ENCODE measurements at regions not wholly inside any gene's neighbourhood (a gene's known extent, or its start where the extent isn't known, plus 50 kb on each side); places are given as distances from the start of the nearest gene placed in this dataset.

DNA sequence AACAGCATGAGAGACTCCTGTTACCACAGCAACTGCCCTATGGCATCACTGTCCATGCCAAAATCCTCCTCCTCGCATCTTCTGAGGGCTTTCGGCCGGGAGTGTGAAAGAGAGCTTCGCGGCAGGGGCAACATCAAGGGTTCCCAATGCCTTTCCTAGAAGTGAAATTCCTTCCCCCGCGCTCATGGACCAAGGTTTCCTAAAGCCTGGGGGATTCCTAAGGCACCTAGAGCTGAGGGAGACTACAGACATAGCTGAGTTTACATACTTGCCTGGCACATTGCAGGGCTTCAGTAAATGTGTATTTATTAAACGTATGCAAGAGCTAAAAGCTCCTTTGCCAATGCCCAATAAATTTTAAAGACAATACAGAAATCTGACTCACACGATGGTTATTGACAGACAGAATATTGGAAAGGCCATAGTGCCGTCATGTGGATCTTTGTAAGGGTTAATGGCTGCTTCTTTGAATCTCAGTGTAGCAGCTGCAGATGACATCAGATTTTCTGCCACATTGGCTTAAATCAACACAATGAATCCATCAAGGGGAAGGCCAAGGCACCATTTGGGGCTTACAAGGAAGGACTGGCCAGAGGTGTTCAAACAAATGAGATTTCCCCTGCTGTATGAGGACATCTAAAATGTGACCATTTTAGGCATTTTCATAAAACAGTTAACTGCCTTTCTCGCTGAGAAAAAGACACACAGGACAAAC lies 281.2 kb upstream of the JARID2 start:
- no peaks in the 10 kb centered on the region for H3K27me3 Mint-ChIP-seq
- no peaks in the 10 kb centered on the region for H3K4me1 Mint-ChIP-seq (ENCODE audit: low read depth in 2 of 2)
- H3K4me3 Mint-ChIP-seq: no peak overlapping the region
- DNase-seq (ENCODE audit: low spot score): no peak
- ATAC-seq: no peak
- no peak overlapping the region for H3K27ac Mint-ChIP-seq
- H3K36me3 Mint-ChIP-seq: no peaks in the 10 kb centered on the region
- no peaks in the 10 kb centered on the region for H3K9me3 Mint-ChIP-seq

- H3K9me3 Mint-ChIP-seq: no peaks in the 10 kb centered on the region
- DNase-seq (ENCODE audit: low spot score) (no peak), ATAC-seq (no peak)
- no peaks in the 10 kb centered on the region for H3K4me1 Mint-ChIP-seq (ENCODE audit: low read depth in 2 of 2)
- H3K27ac Mint-ChIP-seq: no peak overlapping the region
- no peaks in the 10 kb centered on the region for H3K27me3 Mint-ChIP-seq
- H3K36me3 Mint-ChIP-seq: no peaks in the 10 kb centered on the region
- no peak overlapping the region for H3K4me3 Mint-ChIP-seq
Measured at GRCh38 chr6:14965424-14966075, 280.3 kb upstream of the JARID2 start.

- H3K4me1 Mint-ChIP-seq (ENCODE audit: low read depth in 2 of 2): no peaks in the 10 kb centered on the region
- no peaks in the 10 kb centered on the region for H3K9me3 Mint-ChIP-seq
- no peak for ATAC-seq
- no peak for DNase-seq (ENCODE audit: low spot score)
- no peak overlapping the region for H3K27ac Mint-ChIP-seq
- no peak overlapping the region for H3K4me3 Mint-ChIP-seq
- no peaks in the 10 kb centered on the region for H3K27me3 Mint-ChIP-seq
- no peaks in the 10 kb centered on the region for H3K36me3 Mint-ChIP-seq
Measured at GRCh38 chr6:14966096-14966905, 279.6 kb upstream of the JARID2 start.

DNA sequence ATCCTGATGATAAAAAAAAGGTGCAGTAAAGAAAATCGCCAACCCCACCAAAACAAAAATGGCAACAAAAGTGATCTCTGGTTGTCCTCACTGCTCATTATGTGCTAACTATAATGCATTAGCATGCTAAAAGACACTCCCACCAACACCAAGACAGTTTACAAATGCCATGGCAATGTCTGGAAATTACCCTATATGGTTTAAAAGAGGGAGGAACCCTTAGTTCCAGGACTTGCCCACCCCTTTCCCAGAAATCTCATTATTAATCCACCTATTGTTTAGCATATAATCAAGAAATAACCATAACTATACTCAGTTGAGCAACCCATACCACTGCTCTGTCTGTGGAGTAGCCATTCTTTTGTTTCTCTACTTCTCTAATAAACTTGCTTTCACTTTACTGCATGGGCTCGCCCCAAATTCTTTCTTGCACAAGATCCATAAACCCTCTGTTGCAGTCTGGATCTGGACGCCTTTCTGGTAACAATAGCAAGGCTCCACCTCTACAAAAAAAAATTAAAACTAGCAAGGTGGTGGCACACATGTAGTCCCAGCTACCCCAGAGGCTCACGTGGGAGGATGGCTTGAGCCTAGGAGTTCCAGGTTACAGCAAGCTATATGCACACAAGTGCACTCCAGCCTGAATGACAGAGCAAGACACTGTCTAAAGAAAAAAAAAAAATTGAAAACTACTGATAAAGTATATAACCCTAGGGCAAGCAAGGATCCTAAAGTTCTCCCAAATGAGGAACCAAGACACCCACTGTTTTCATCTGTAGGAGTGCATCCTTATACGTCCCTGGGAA lies 278.8 kb upstream of the JARID2 start:
- Mint-ChIP-seq H3K27me3 (no peaks in the 10 kb centered on the region), H3K9me3 (no peaks in the 10 kb centered on the region), H3K4me1 (ENCODE audit: low read depth in 2 of 2) (no peaks in the 10 kb centered on the region), H3K27ac (peak overlapping the region in 1 of 2 donors; percentile 9), H3K36me3 (no peaks in the 10 kb centered on the region), H3K4me3 (no peak overlapping the region)
- no peak for ATAC-seq
- DNase-seq (ENCODE audit: low spot score): no peak

GRCh38 chr6:14968056-14968637 lies 277.7 kb upstream of the JARID2 start:
- Mint-ChIP-seq H3K4me3 (no peak overlapping the region), H3K36me3 (no peaks in the 10 kb centered on the region), H3K27ac (no peak overlapping the region), H3K27me3 (no peaks in the 10 kb centered on the region), H3K9me3 (no peaks in the 10 kb centered on the region), H3K4me1 (ENCODE audit: low read depth in 2 of 2) (no peaks in the 10 kb centered on the region)
- DNase-seq (ENCODE audit: low spot score) (no peak), ATAC-seq (no peak)

DNA sequence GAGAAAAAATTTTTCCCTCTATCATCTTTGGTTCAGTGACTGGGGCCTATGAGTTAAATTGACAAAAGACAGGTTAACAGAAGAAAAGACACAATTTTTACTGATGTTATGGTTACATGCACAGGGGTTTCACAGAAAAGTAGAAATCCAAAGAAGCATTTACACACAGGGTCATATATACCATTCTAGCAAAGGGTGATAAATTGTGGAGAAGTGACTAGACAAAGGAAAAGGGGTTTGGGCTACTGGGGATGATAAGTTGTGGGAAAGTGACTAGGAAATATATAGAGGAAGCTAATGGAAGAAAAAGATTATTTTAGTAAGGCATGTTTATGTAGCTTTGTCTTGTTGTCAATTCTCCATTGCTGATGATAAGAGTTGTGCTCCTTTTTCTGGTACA lies 276.7 kb upstream of the JARID2 start:
- Mint-ChIP-seq H3K36me3 (no peaks in the 10 kb centered on the region), H3K27me3 (no peaks in the 10 kb centered on the region), H3K4me1 (ENCODE audit: low read depth in 2 of 2) (no peaks in the 10 kb centered on the region), H3K9me3 (no peaks in the 10 kb centered on the region), H3K27ac (no peak overlapping the region), H3K4me3 (no peak overlapping the region)
- ATAC-seq (no peak), DNase-seq (ENCODE audit: low spot score) (no peak)

DNA sequence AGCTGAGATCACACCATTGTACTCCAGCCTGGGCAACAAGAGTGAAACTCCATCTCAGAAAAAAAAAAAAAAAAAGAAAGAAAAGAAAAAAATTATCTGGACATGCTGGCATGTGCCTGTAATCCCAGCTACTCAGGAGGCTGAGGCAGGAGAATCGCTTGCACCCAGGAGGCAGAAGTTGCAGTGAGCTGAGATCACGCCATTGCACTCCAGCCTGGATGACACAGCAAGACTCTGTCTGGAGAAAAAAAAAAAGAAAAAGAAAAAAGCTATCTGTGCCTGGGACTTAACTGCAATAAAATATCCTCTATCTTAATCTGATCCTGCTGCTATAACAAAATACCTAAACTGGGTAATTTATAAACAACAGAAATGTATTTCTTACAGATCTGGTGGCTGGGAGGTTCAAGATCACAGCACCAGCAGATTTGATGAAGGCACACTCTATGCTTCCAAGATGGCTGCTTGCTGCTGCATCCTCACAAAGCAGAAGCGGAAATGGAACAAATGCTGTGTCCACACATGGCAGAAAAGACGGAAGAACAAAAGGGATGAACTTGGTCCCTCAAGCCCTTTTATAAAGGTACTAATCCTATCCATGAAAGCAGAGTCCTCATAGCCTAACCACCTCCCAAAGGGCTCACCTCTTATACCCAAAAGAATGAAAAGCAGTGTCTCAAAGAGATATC lies 273.3 kb upstream of the JARID2 start:
- Mint-ChIP-seq H3K9me3 (no peaks in the 10 kb centered on the region), H3K36me3 (no peaks in the 10 kb centered on the region), H3K27me3 (no peaks in the 10 kb centered on the region), H3K4me1 (ENCODE audit: low read depth in 2 of 2) (peaks cover 0 to 4% of the 10 kb centered on the region in 2 donors), H3K4me3 (no peak overlapping the region), H3K27ac (peak overlapping the region in 1 of 2 donors; percentile 43)
- no peak for ATAC-seq
- no peak for DNase-seq (ENCODE audit: low spot score)

- DNase-seq (ENCODE audit: low spot score): no peak
- no peak for ATAC-seq
- H3K27me3 Mint-ChIP-seq: no peaks in the 10 kb centered on the region
- peaks cover 0 to 4% of the 10 kb centered on the region in 2 donors for H3K4me1 Mint-ChIP-seq (ENCODE audit: low read depth in 2 of 2)
- H3K27ac Mint-ChIP-seq: no peak overlapping the region
- H3K36me3 Mint-ChIP-seq: no peaks in the 10 kb centered on the region
- H3K9me3 Mint-ChIP-seq: no peaks in the 10 kb centered on the region
- H3K4me3 Mint-ChIP-seq: no peak overlapping the region
Measured at GRCh38 chr6:14974372-14974771, 271.5 kb upstream of the JARID2 start.

DNA sequence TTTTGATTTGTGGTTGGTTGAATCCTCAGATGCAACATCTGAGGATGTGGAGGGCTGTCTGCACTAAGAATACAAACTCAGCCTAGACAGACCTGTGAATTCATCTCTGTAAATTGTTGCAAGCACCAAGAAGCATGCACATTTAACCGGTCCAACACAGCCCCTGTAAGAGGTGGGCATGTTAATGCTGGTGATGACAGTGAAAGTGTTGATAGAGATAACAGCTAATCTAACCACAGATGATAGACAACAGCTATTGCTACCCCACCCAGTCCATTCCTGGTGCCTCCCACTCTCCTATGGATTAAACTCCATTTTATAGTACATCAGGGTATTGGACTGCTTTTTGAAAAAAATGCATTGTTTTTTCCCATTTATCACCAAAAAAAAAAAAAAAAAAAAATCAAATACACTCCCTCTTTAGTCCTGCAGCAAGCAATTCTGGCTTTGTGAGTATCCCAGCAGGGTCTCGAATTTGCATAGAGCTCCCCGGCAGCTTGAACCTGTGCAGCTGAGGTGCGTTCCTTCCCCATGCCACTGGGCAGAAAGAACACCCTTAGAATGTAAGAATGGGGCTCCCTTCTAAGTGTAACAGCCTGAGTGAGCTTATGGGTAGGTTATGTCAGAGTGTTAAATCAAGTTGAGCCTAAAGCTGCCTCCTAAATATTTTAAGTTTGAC lies 270.9 kb upstream of the JARID2 start:
- peaks cover 0 to 4% of the 10 kb centered on the region in 2 donors for H3K4me1 Mint-ChIP-seq (ENCODE audit: low read depth in 2 of 2)
- H3K27ac Mint-ChIP-seq: peak overlapping the region in 1 of 2 donors; percentile 45
- H3K4me3 Mint-ChIP-seq: no peak overlapping the region
- ATAC-seq (no peak), DNase-seq (ENCODE audit: low spot score) (no peak)
- H3K27me3 Mint-ChIP-seq: peaks cover 0 to 3% of the 10 kb centered on the region in 2 donors
- H3K9me3 Mint-ChIP-seq: no peaks in the 10 kb centered on the region
- no peaks in the 10 kb centered on the region for H3K36me3 Mint-ChIP-seq

DNA sequence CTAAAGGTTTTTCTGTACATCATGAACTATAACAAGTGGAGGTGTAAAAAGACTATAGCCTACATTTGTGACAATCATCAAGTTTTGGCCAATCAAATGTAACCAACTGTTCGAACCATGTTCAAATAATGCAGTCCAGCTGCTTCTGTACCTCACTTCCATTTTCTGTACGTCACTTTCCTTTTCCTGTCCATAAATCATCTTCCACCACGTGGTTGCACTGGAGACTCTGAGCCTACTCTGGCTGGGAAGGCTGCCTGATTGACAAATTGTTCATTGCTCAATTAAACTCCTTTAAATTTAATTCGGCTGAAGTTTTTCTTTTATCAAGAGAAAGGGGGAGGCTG lies 270.4 kb upstream of the JARID2 start:
- peak overlapping the region in 1 of 2 donors; percentile 45 for H3K27ac Mint-ChIP-seq
- H3K4me3 Mint-ChIP-seq: no peak overlapping the region
- no peak for DNase-seq (ENCODE audit: low spot score)
- no peak for ATAC-seq
- H3K9me3 Mint-ChIP-seq: no peaks in the 10 kb centered on the region
- H3K27me3 Mint-ChIP-seq: peaks cover 0 to 3% of the 10 kb centered on the region in 2 donors
- no peaks in the 10 kb centered on the region for H3K36me3 Mint-ChIP-seq
- peaks cover 0 to 4% of the 10 kb centered on the region in 2 donors for H3K4me1 Mint-ChIP-seq (ENCODE audit: low read depth in 2 of 2)

DNA sequence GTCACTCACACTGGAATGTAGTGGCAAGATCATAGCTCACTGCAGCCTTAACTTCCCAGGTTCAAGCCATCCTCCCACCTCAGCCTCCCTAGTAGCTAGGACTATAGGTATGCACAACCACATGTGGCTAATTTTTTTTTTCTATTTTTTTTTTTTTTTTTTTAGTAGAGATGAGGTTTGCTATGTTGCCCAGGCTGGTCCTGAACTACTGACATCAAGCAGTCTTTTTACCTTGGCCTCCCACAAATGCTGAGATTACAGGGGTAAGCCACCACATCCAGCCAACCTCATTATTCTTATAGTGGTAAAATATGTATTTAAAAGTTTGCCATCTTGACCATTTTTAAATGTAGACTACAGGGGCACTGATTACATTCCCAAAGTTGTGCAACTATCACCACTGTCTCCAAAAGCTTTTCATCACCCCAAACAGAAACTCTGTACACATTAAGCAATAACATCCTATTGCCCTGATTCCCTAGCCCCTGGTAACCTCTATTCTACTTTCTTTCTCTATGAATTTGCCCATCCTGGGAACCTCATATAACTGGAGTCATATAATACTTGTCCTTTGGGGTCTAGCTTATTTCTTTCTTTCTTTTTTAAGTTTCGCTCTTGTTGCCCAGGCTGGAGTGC lies 268.0 kb upstream of the JARID2 start:
- Mint-ChIP-seq H3K4me1 (ENCODE audit: low read depth in 2 of 2) (peaks cover 0 to 4% of the 10 kb centered on the region in 2 donors), H3K9me3 (no peaks in the 10 kb centered on the region), H3K4me3 (no peak overlapping the region), H3K36me3 (no peaks in the 10 kb centered on the region), H3K27ac (peak overlapping the region in 1 of 2 donors; percentile 39), H3K27me3 (peaks cover 0 to 7% of the 10 kb centered on the region in 2 donors)
- ATAC-seq (no peak), DNase-seq (ENCODE audit: low spot score) (no peak)

DNA sequence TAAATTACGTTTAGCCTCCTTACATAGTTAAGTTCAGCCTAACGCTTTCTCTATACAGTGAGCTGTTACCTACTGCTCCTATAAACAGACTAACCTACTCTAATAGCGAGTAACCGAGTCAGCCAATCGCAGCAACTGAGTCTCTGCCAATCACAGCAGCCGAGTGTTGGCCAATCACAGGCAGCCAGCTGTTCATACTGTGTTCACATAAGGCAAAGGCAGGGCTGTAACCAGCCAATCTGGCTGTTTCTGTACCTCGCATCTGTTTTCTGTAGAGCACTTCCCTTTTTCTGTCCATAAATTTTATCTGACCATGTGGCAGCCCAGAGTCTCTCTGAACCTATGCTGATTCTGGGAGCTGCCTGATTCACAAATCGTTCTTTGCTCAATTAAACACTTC lies 263.9 kb upstream of the JARID2 start:
- Mint-ChIP-seq H3K27me3 (peaks cover 13 to 15% of the 10 kb centered on the region in 2 donors), H3K4me3 (no peak overlapping the region), H3K36me3 (no peaks in the 10 kb centered on the region), H3K27ac (no peak overlapping the region), H3K9me3 (no peaks in the 10 kb centered on the region), H3K4me1 (ENCODE audit: low read depth in 2 of 2) (peaks cover 0 to 4% of the 10 kb centered on the region in 2 donors)
- ATAC-seq (no peak), DNase-seq (ENCODE audit: low spot score) (no peak)
